ENCODE measurements at regions not wholly inside any gene's neighbourhood (a gene's known extent, or its start where the extent isn't known, plus 50 kb on each side); places are given as distances from the start of the nearest gene placed in this dataset.

- Histone ChIP-seq H3K27me3 (ENCODE audit: control insufficient read depth, insufficient read depth, low read length) (no peaks in the 10 kb centered on the region), H3K4me3 (ENCODE audit: low read depth, low read length) (no peak overlapping the region), H3K36me3 (ENCODE audit: control insufficient read depth, insufficient read depth, low read length) (no peaks in the 10 kb centered on the region)
- no peak for DNase-seq (ENCODE audit: low read depth)
- no peak for TF ChIP-seq CTCF (IDR thresholded peaks at IDR 0.05; ENCODE audit: insufficient read depth, low read length, poor library complexity, severe bottlenecking)
These were observed 174.6 kb downstream of the HAUS1 start for GRCh38 chr18:46278481-46279465.

- H3K36me3 ChIP-seq (ENCODE audit: control insufficient read depth, insufficient read depth, low read length): no peaks in the 10 kb centered on the region
- DNase-seq (ENCODE audit: low read depth): no peak
- TF ChIP-seq CTCF (IDR thresholded peaks at IDR 0.05; ENCODE audit: insufficient read depth, low read length, poor library complexity, severe bottlenecking): no peak
- H3K27me3 ChIP-seq (ENCODE audit: control insufficient read depth, insufficient read depth, low read length): no peaks in the 10 kb centered on the region
- no peak overlapping the region for H3K4me3 ChIP-seq (ENCODE audit: low read depth, low read length)
These were observed 175.5 kb downstream of the HAUS1 start for GRCh38 chr18:46279673-46280072.

- TF ChIP-seq CTCF (IDR thresholded peaks at IDR 0.05; ENCODE audit: insufficient read depth, low read length, poor library complexity, severe bottlenecking): peak; percentile 99
- Histone ChIP-seq H3K4me3 (ENCODE audit: low read depth, low read length) (no peak overlapping the region), H3K27me3 (ENCODE audit: control insufficient read depth, insufficient read depth, low read length) (no peaks in the 10 kb centered on the region), H3K36me3 (ENCODE audit: control insufficient read depth, insufficient read depth, low read length) (no peaks in the 10 kb centered on the region)
- DNase-seq (ENCODE audit: low read depth): no peak
These were observed 177.3 kb downstream of the HAUS1 start for GRCh38 chr18:46281185-46282176.

GRCh38 chr18:46282177-46282570, 178.0 kb downstream of the HAUS1 start:
- no peaks in the 10 kb centered on the region for H3K27me3 ChIP-seq (ENCODE audit: control insufficient read depth, insufficient read depth, low read length)
- no peak for TF ChIP-seq CTCF (IDR thresholded peaks at IDR 0.05; ENCODE audit: insufficient read depth, low read length, poor library complexity, severe bottlenecking)
- H3K4me3 ChIP-seq (ENCODE audit: low read depth, low read length): no peak overlapping the region
- no peaks in the 10 kb centered on the region for H3K36me3 ChIP-seq (ENCODE audit: control insufficient read depth, insufficient read depth, low read length)
- no peak for DNase-seq (ENCODE audit: low read depth)

- Histone ChIP-seq H3K27me3 (ENCODE audit: control insufficient read depth, insufficient read depth, low read length) (no peaks in the 10 kb centered on the region), H3K36me3 (ENCODE audit: control insufficient read depth, insufficient read depth, low read length) (no peaks in the 10 kb centered on the region), H3K4me3 (ENCODE audit: low read depth, low read length) (no peak overlapping the region)
- DNase-seq (ENCODE audit: low read depth): no peak
- TF ChIP-seq CTCF (IDR thresholded peaks at IDR 0.05; ENCODE audit: insufficient read depth, low read length, poor library complexity, severe bottlenecking): no peak
These were observed 178.5 kb downstream of the HAUS1 start for GRCh38 chr18:46282646-46283045.
